GM12878 (cell line): ENCODE measurements at regions not wholly inside any gene's neighbourhood (a gene's known extent, or its start where the extent isn't known, plus 50 kb on each side); places are given as distances from the start of the nearest gene placed in this dataset.
A peak's percentile ranks its signal among the peaks of the same experiment; 100 is the strongest.

ENCODE experiments used
- ATAC-seq: fragments of 200-7000 bp; cut with Tn5 transposase; 3 replicates; pipeline ENCODE4 v1.9.1; 2020; ENCODE audit warnings: mild to moderate bottlenecking, moderate library complexity
- BruUV-seq: library from RNA; stranded (reverse); fragments of 400-500 nt; replicated peaks from 2 replicates; lab custom pipeline; 2021; lab: Mats Ljungman, UMichigan
- CTCF ChIA-PET: fragments of 300-600 bp; sonication (Branson Sonifier 250); formaldehyde crosslinking; extraction: SDS; loops from one replicate; lab custom pipeline; 2021; ENCODE audit warnings: inconsistent platforms; lab: Yijun Ruan, JAX
- POLR2A ChIA-PET: fragments of 350-600 bp; formaldehyde crosslinking; extraction: SDS; loops from one replicate; lab custom pipeline; 2021; ENCODE audit warnings: inconsistent platforms; lab: Charles Lee
- RAD21 ChIA-PET: fragments of 300-600 bp; sonication (Branson Sonifier 250); formaldehyde crosslinking; loops from one replicate; lab custom pipeline; 2023; ENCODE audit warnings: antibody characterized with exemption; ENCODE audit not compliant: unreplicated experiment; lab: Charles Lee
- SMC1A ChIA-PET: fragments of 300-600 bp; sonication (Branson Sonifier 250); formaldehyde crosslinking; loops from one replicate; lab custom pipeline; 2023; ENCODE audit not compliant: unreplicated experiment, uncharacterized antibody; lab: Charles Lee
- DNase-seq: peaks from one replicate; pipeline ENCODE4 v3.0.0-alpha.2; 2011; ENCODE audit warnings: low read depth, low spot score
- FAIRE-seq: peaks from 3 replicates; lab custom pipeline; 2011; peaks lifted over from hg19 to GRCh38; lab: Jason Lieb, UNC
- H2AFZ ChIP-seq: 2 replicates; pipeline ENCODE4 v1.6.0; 2011; ENCODE audit warnings: low read depth, low read length, control low read depth; ENCODE audit not compliant: control insufficient read depth
- H3K27ac ChIP-seq: 2 replicates; pipeline ENCODE4 v1.5.1; 2011; ENCODE audit warnings: control low read depth; ENCODE audit not compliant: control insufficient read depth, insufficient read depth
- H3K27me3 ChIP-seq, 2 experiments: replicated peaks in 1 of 2; 2 replicates each; pipeline versions ENCODE4 v1.6.0 to v1.6.1; 2011; ENCODE audit warnings: low read length in 1 of 2; ENCODE audit not compliant: control insufficient read depth in 2 of 2, insufficient read depth in 2 of 2
- H3K36me3 ChIP-seq, 2 experiments: 2 replicates each; pipeline ENCODE4 v1.5.1; 2011; ENCODE audit warnings: low read length in 1 of 2; ENCODE audit not compliant: control insufficient read depth in 2 of 2, insufficient read depth in 2 of 2
- H3K4me1 ChIP-seq: 2 replicates; pipeline ENCODE4 v1.6.1; 2011; ENCODE audit warnings: mild to moderate bottlenecking, low read length, moderate library complexity, mixed read lengths; ENCODE audit not compliant: control insufficient read depth, insufficient read depth
- H3K4me2 ChIP-seq: 2 replicates; pipeline ENCODE4 v1.6.0; 2011; ENCODE audit warnings: control low read depth; ENCODE audit not compliant: control insufficient read depth, insufficient read depth
- H3K4me3 ChIP-seq: fragments of 200-600 bp; sonication (generic); 2 replicates; pipeline ENCODE4 v1.5.1; 2016
- H3K79me2 ChIP-seq: 2 replicates; pipeline ENCODE4 v1.6.0; 2011; ENCODE audit warnings: low read length; ENCODE audit not compliant: control insufficient read depth, insufficient read depth
- H3K9ac ChIP-seq: 2 replicates; pipeline ENCODE4 v1.8.0; 2011; ENCODE audit warnings: low read length, control low read depth, mixed read lengths; ENCODE audit not compliant: control insufficient read depth, insufficient read depth
- H3K9me3 ChIP-seq: replicated peaks from 3 replicates; pipeline ENCODE4 v1.5.1; 2011; ENCODE audit warnings: mild to moderate bottlenecking, low read length; ENCODE audit not compliant: control insufficient read depth, insufficient read depth
- H4K20me1 ChIP-seq: 2 replicates; pipeline ENCODE4 v1.6.0; 2011; ENCODE audit not compliant: control insufficient read depth, insufficient read depth
- CBX3 ChIP-seq: fragments of 200-600 bp; sonication (generic); IDR thresholded peaks from 2 replicates; pipeline ENCODE4 v1.6.1; 2016; ENCODE audit warnings: low read depth, borderline replicate concordance
- CREM ChIP-seq: IDR thresholded peaks from 2 replicates; pipeline ENCODE4 v1.6.1; 2014; ENCODE audit warnings: antibody characterized with exemption, low read depth
- E2F4 ChIP-seq: IDR thresholded peaks from 2 replicates; pipeline ENCODE4 v1.6.1; 2012; ENCODE audit warnings: low read depth, low read length, improper control_type of control experiment
- IRF5 ChIP-seq: fragments of 450-650 bp; IDR thresholded peaks from 2 replicates; pipeline ENCODE4 v1.6.1; 2017; ENCODE audit warnings: borderline replicate concordance
- RAD21 ChIP-seq: IDR thresholded peaks from 2 replicates; pipeline ENCODE4 v1.6.1; 2011; ENCODE audit warnings: mild to moderate bottlenecking, low read depth, low read length, moderate library complexity; ENCODE audit not compliant: insufficient read depth
- RUNX3 ChIP-seq: IDR thresholded peaks from 2 replicates; pipeline ENCODE4 v1.6.1; 2012; ENCODE audit warnings: low read length, inconsistent platforms
- USF1 ChIP-seq: IDR thresholded peaks from 2 replicates; pipeline ENCODE4 v1.6.1; 2011; ENCODE audit warnings: borderline replicate concordance, low read depth, mild to moderate bottlenecking, moderate library complexity, mixed read lengths, low read length; ENCODE audit not compliant: insufficient read depth; ENCODE audit errors: extremely low read length
- ZBTB33 ChIP-seq: fragments of 450-650 bp; IDR thresholded peaks from 2 replicates; pipeline ENCODE4 v1.6.1; 2017; ENCODE audit warnings: mild to moderate bottlenecking
- ZBTB4 ChIP-seq: fragments of 450-650 bp; formaldehyde crosslinking; IDR thresholded peaks from 2 replicates; pipeline ENCODE4 v1.4.0; 2022; ENCODE audit warnings: mild to moderate bottlenecking, moderate library complexity
- ZNF217 ChIP-seq: fragments of 450-650 bp; IDR thresholded peaks from 2 replicates; pipeline ENCODE4 v1.6.1; 2017; ENCODE audit warnings: antibody characterized with exemption, mild to moderate bottlenecking
- WGBS: methylation state at CpG from one replicate; pipeline ENCODE4 v1.1.6; 2016; ENCODE audit warnings: low lambda C conversion rate; ENCODE audit not compliant: insufficient replicate concordance, insufficient coverage; ENCODE audit errors: missing lambda C conversion rate; 5-methylcytosine and 5-hydroxymethylcytosine counted together
- in situ Hi-C: fragments of 300-500 bp; cut with MboI; formaldehyde crosslinking; loops from 9 replicates; pipeline ENCODE4 v1.14.3; 2018; ENCODE audit warnings: mixed read lengths
- intact Hi-C: fragments of 100-400 bp; cut with micrococcal nuclease; formaldehyde crosslinking; loops from one replicate; pipeline ENCODE4 v1.14.2; 2022; ENCODE audit not compliant: unreplicated experiment

GRCh38 chr17:36665417-36665816 lies 64.0 kb downstream of the MRM1 start (continued):
- TF ChIP-seq ZBTB33 (no peak), CBX3 (no peak), USF1 (no peak), ZNF217 (no peak), RAD21 (no peak), CREM (no peak), IRF5 (no peak)

GRCh38 chr17:36667922-36668321 lies 66.5 kb downstream of the MRM1 start:
- ATAC-seq = no peak

More at GRCh38 chr17:36667922-36668321, 66.5 kb downstream of the MRM1 start:
- Histone ChIP-seq H3K9me3 (no peaks in the 10 kb centered on the region), H3K36me3 (no peaks in the 10 kb centered on the region), H3K27ac (no peak overlapping the region), H2AFZ (no peak overlapping the region), H3K4me3 (no peak overlapping the region), H3K79me2 (no peaks in the 10 kb centered on the region), H3K27me3 (no peaks in the 10 kb centered on the region; a peak in 3 of 4 replicates), H3K4me2 (no peak overlapping the region), H3K9ac (no peak overlapping the region), H4K20me1 (no peaks in the 10 kb centered on the region), H3K4me1 (no peaks in the 10 kb centered on the region)
- FAIRE-seq (no peak), DNase-seq (no peak)
- in situ Hi-C loops = no loop called here
- ChIA-PET RAD21 (no interaction called here), CTCF (no interaction called here), SMC1A (no interaction called here), POLR2A (no interaction called here)
- intact Hi-C loops = no loop called here
- TF ChIP-seq RUNX3 (peak; percentile 43; the same call in 1 of the 2 replicates), ZBTB4 (CRISPR knock-in tag) (no peak), E2F4 (no peak)
- no TSS peak for BruUV-seq
- 2% methylated on average over 2 of the region's 2 CpGs for WGBS
